HCT116 (cell line): ENCODE measurements at regions not wholly inside any gene's neighbourhood (a gene's known extent, or its start where the extent isn't known, plus 50 kb on each side); places are given as distances from the start of the nearest gene placed in this dataset.

Source experiments
- JUND ChIP-seq: IDR thresholded peaks from 2 replicates; pipeline ENCODE4 v1.6.1; 2012
- POLR2AphosphoS5 ChIP-seq: IDR thresholded peaks from 2 replicates; pipeline ENCODE4 v1.6.1; 2011; ENCODE audit warnings: mild to moderate bottlenecking, low read depth, low read length, moderate library complexity
- TF ChIP-seq, protein P1 (sequence below), 3 experiments: fragments of 200-600 bp in 1 of 3; sonication (generic) in 1 of 3; IDR thresholded peaks in 2 of 3; conservative IDR thresholded peaks in 1 of 3; 2 replicates each; pipeline ENCODE4 v1.5.1; 2012 to 2017; ENCODE audit warnings: low read depth in 2 of 3, low read length in 2 of 3, antibody characterized with exemption in 1 of 3, borderline replicate concordance in 1 of 3, control low read depth in 1 of 3, mild to moderate bottlenecking in 1 of 3, mixed read lengths in 1 of 3, mixed run types in 1 of 3, moderate library complexity in 1 of 3; ENCODE audit not compliant: insufficient read depth in 1 of 3

DNA sequence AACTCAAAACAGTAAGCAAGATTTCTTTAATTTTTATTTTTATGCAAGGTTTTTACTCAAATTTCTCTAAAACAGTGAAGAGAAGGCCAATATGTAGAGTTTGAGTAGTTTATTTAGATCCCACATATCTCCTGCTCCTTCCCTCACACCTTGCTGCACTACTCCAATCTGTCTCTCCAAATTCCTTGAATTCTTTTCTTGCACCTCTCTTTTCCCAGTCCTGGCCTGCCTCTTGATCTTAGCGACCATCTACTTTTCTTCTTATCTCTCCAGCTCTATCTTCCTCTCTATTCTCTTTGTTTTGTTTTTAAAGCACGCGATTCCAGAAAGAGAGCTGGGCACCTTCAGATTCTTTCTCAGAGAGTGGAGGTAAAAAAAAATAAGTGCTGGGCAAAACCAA, 86.7 kb upstream of the KCNQ5 start:
- TF ChIP-seq JUND: no peak
- TF ChIP-seq, protein P1, sequence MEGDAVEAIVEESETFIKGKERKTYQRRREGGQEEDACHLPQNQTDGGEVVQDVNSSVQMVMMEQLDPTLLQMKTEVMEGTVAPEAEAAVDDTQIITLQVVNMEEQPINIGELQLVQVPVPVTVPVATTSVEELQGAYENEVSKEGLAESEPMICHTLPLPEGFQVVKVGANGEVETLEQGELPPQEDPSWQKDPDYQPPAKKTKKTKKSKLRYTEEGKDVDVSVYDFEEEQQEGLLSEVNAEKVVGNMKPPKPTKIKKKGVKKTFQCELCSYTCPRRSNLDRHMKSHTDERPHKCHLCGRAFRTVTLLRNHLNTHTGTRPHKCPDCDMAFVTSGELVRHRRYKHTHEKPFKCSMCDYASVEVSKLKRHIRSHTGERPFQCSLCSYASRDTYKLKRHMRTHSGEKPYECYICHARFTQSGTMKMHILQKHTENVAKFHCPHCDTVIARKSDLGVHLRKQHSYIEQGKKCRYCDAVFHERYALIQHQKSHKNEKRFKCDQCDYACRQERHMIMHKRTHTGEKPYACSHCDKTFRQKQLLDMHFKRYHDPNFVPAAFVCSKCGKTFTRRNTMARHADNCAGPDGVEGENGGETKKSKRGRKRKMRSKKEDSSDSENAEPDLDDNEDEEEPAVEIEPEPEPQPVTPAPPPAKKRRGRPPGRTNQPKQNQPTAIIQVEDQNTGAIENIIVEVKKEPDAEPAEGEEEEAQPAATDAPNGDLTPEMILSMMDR (IDR thresholded peaks at IDR 0.05 in 2 of 3, conservative IDR thresholded peaks at IDR 0.05 in 1 of 3; ENCODE audit: borderline replicate concordance in 1 of 3, insufficient read depth in 1 of 3, low read depth in 2 of 3, low read length in 2 of 3): no peak
- TF ChIP-seq POLR2AphosphoS5: no peak
